Left renal pelvis (tissue), 4 donors: ENCODE measurements at regions not wholly inside any gene's neighbourhood (a gene's known extent, or its start where the extent isn't known, plus 50 kb on each side); places are given as distances from the start of the nearest gene placed in this dataset.
"Not testable (repeated sequence)": the region's sequence is repeated elsewhere in the genome, so short reads cannot be mapped to it uniquely, and the experiment has no call there.

Experiments
- DNase-seq, 4 donors: peaks; one replicate each; pipeline ENCODE4 v3.0.0-alpha.2; 2013; ENCODE audit warnings: low read depth in 4 of 4, low spot score in 3 of 4

DNA sequence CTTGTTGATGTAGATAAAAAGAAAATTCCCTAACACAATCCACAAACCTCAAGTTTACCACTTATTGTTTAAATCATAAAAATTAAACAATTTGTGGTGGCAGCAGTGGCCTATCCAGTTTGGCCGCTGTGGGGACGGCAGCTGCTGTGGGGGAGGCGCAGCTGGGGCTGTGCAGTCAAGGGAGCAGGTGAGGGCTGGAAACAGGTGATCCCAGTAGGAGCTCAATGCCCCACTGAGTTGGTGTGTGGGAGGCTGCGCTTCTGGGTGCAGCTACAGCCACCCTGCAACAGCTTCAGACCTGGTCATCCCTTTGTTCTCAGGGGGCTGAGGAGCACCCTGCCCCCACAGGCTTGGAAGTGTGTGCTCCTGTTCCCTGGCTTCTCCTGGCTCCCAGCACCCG lies 266.0 kb upstream of the FSIP2 start:
- no peak for DNase-seq

DNA sequence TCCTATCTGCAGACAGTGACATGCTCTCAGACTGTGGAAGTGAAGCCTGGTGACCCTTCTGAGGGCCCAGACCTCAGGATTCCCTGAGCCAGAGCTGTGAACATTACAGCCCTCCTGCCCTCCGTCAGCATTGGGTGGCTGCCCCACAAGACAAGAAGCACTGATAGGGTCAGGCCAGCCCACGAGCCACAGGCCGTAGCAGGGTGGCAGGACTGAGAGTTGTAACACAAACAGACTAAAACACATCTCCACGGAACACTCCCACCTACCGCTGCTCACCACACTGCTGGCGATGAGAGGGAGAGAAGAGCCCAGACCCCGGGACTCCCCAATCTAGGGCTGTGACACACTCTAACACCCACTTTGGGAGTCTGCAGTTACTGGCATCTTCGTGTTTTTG lies 264.8 kb upstream of the FSIP2 start:
- no peak for DNase-seq

DNA sequence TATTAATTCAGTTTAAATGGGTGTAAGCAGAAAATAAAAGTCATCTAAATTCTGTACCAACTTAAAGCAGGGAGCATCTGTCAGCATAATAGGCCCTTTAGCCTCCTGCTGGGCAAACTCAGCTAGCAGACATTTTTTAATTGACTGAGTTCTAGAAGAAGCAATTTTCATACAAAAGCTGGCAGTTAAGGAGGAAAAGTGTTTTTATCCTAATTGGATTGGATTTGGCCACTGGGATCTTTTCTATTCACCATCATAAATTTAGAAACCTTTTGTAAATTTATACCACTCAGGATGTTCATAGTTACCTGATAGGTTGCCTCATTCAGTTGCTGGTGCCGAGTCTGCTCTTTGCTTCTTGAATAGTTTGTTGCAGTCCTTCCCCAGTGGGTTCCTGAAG lies 262.7 kb upstream of the FSIP2 start:
- no peak for DNase-seq

DNA sequence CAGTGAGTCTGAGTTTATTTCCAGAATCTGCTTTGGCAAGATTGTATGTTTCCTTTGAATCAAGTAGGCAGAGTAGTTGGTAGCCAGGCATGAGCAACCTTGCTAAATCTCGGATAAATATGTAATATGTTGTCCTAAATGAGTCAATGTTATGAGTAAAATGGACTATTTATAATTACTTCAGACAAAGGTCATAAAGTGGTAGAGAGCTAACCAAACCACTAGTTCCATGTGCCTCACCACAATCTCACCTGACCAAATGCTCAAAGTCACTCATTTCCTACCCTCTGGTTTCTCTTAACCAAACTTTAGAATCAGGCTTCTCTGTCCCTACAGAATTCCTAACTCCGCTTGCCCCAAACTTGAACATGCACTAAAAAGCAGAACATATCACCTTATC lies 261.2 kb upstream of the FSIP2 start:
- no peak for DNase-seq

DNA sequence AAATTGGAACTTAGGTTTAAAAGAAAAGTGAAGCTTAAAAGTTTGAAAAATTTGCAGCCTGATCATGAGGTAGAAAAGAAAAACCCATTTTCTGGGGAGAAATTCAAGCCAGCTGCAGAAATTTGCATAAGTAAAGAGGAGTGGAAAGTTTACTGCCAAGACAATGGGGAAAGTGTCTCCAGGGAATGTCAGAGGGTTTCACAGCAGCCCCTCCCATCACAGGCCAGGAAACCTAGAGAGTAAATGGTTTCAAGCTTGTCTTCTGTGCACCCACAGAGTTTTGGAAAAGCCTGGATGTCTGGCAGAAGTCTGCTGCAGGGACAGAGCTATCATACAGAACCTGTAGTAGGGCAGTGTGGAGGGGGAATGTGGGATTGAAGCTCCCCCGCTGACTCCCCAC lies 254.0 kb upstream of the FSIP2 start:
- DNase-seq: no peak

DNA sequence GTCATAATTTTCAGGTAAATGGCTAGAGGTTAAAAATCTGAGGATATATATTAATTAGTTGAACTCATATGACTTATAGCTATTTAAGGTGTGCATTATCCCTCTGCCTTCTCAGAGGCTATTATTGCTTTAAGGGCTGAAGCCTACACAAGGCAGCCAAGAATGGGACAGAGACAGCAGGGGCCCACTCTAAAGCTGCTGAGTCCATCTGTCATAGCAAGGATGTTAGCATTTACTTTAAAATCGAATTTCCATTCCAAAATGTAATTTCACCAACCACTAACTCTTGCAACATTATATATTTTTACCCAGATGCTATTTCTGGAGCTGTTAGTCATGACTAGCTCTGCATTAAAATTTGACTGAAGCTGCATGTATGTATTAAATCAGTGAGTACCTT lies 236.3 kb upstream of the FSIP2 start:
- DNase-seq: no peak

DNA sequence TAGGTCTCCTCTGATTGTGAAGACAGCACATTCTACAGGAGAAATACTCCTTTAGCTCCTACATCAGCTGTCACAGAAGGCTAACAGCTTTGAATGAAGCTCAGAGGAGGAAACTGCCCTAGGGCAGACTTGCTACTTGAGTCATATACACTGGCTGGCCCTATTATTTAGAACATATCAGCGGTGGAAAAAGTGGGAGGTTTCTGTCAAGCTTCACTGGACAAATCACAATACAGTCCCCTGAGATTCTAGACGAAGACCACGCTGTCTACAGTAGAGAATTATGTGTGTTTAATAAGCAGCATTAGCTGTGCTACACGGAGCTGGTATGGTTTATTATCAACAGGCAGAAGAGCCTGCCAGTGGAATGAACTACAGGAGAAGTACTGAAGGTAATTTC lies 230.9 kb upstream of the FSIP2 start:
- DNase-seq: no peak

DNA sequence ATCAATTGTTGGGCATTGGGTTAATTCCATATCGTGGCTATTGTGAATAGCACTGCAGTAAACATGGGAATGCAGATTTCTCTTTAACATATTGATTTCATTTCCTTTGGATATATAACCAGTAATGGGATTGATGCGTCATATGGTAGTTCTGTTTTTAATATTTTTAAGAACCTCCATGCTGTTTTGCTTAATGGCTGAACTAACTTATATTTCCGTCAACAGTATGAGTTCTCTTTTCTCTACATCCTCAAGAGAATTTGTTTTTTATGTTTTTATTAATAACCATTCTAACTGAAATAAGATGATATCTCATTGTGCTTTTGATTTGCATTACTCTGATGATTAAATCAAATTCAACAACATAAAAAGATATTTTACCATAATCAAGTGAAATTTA lies 228.5 kb upstream of the FSIP2 start:
- no peak for DNase-seq

DNA sequence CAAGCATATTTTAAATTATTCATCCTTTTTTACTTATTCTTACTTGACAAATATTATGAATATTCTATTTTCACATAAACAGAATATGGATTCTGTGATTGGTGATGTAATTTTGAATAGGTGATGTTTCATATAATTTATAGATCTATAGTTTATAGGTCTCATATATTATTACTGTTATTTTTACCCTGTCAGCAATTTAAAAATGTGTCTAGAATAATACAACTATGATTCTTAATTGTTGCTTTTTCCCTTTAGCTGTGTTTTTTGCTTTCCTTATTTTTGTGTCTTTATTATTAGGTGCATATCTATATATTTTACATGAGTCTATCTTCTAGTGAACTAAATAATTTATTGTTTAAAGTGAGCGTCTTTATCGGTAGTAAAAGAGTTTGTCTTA lies 226.7 kb upstream of the FSIP2 start:
- DNase-seq: no peak

DNA sequence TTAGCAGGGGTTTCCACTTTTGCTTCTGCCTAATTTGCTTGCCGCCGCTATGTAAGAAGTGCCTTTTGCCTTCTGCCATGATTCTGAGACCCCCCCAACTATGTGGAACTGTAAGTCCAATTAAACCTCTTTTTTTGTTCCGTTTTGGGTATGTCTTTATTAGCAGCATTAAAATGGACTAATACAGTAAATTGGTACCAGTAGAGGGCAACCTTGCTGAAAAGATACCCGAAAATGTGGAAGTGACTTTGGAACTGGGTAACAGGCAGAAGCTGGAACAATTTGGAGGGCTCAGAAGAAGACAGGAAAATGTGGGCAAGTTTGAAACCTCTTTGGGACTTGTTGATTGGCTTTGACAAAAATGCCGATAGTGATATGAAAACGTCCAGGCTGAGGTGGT lies 216.1 kb upstream of the FSIP2 start:
- DNase-seq: no peak

DNA sequence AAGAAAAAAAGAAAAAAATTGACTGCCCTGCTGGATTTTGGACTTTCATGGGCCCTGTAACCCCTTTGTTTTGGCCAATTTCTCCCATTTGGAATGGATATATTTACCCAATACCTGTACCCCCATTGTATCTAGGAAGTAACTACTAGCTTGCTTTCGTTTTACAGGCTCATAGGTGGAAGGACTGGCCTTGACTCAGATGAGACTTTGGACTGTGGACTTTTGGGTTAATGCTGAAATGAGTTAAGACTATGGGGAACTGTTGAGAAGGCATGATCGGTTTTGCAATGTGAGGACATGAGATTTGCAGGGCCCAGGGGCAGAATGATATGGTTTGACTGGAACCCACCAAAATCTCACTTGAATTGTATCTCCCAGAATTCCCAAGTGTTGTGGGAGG lies 214.4 kb upstream of the FSIP2 start:
- DNase-seq: not testable (repeated sequence)

DNA sequence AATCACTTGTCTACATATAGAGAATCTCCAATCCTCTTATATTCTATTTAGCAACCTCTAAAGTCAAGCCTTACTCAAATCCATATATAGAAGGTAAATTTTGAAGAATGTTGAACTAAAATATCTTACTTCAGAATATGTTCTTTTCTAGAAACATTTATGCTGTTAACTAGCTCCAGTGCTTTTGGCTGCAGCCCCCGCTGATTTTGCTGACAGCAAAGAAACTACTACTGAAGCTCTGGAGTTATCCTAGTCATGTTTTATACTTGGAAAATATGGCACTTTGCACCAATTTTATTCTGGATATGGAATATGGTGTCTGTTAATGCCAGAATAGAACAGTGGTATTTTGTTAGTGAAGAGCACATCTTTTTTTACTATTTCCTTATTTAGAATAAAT lies 212.4 kb upstream of the FSIP2 start:
- no peak for DNase-seq

DNA sequence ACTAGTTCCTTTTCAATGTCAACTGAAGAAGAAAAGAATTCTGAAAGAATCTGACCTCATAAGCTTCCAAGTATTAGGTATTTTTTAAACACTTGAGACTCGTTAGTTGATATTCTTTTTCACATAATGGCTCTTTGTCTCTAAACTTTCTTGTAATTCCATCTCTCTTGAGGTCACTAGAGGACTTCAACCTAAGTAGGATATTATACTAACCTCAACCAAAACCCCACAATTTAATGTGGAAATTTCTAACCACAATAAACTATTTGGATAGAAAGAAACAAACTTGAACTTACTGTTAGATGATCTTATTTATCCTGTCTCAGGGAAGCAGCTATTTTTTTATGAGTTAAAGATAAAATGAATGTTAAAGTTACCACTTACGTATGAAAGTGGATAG lies 206.9 kb upstream of the FSIP2 start:
- no peak for DNase-seq

DNA sequence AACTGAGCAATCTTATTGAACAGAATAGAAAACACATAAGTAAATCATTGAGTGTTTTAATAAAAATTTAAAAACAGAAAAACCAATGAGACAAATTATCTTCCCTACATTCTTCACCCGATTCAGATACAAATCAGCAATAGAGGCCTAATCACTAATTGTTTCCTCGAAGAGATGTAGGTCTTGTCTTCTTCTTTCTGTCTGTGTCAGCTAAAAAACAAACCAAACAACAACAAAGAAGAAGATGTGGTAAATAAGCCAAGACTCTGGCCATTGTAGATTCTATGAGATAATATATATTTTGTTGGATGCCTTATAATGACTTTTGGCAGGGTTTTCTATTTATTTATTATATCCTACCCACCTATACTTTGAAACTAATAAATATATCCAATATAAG lies 200.9 kb upstream of the FSIP2 start:
- DNase-seq: no peak

DNA sequence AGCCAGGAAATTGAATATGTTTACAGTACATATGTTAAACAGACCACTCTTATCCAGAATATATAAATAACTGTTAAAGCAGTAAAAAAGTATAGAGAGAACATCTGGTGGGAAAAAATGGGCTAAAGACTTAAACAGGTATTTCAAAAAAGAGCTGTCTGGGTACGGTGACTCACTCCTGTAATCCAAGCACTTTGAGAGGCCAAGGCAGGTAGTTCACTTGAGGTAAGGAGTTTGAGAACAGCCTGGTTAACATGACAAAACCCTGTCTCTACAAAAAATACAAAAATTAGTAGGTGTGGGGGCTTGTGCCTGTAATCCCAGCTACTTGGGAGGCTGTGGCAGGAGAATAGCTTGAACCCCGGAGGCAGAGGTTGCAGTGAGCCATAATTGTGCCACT lies 171.4 kb upstream of the FSIP2 start:
- no peak for DNase-seq

DNA sequence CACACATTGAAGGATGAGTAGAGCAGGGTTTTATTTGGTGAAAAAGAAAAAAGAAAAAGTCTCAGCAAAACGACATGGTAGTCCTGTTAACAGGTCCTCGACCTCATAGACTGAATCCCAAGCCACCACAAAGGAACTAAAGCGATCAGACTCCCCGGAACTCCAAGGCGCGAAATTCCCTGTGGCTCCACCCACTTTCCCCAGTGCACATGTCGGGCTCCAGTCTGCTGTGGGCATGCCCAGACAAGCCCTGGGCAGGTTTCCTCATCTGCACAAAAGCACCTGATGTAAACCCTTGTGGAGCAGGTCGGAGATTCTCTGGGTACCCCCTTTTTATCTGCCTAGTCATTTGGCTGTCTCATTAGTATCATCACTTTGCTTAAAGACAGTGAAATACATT lies 170.7 kb upstream of the FSIP2 start:
- DNase-seq: no peak

DNA sequence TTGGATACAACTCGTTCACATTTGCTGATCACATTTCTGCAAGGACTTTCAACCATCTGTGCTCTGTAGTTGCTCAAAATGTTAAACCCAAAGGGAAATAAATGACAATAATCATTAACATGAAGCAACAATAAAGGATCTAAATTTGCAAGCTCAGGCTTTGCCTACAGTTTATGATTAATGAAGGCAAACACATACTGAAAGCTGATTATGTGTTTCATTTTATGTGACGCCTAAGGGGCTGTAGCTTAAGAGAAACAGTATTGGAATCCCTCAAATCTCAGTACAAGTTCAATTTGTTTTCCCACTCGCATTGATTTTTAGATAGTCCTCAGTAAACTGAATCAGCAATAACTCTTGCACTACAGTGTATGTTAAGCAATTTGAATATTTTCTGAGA lies 160.3 kb upstream of the FSIP2 start:
- no peak for DNase-seq

DNA sequence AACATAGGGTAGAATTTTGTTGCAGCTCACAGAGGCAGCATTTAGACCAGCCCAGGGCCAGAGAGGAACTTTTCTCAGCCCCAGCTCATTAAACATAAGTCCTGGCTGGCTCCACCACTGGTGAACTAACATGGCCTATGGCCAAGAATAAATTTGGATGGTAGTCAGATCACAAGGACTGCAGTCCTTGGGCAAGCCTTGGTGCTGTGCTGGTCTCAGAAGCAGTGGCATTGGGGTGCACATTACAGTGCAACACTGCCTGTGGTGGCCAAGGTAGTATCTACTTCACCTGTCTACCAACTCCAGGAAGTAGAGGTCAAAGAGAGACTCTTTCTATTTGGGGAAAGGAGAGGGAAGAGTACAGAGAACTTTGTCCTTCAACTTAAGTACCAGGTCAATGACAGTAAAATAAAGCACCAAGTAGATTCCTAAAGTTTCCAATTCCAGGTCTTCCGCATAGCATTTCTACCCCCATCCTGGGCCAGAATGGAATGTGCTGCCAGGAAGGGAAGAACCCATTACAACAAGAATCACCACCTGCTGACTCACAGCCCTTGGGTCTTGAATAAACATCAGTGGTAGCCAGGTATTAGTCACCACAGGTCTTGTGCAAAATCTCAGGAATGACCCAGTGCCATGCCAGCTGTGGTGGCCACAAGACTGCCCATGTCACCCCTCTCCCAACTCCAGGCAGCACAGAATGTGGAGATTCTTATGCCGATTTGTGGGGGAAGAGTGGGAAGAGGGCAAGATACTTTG lies 155.4 kb upstream of the FSIP2 start:
- DNase-seq: no peak

DNA sequence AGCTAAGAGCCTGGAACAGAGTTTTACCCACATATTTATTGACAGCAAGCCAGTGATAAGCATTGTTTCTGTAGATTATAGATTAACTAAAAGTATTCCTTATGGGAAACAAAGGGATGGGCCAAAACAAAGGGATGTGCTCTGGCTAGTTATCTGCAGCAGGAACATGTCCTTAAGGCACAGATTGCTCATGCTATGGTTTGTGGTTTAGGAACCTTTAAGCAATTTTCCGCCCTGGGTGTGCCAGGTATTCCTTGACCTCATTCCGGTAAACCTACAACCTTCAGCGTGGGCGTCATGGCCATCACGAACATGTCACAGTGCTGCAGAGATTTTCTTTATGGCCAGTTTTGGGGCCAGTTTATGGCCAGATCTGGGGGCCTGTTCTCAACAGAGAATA lies 153.4 kb upstream of the FSIP2 start:
- DNase-seq: not testable (repeated sequence)

DNA sequence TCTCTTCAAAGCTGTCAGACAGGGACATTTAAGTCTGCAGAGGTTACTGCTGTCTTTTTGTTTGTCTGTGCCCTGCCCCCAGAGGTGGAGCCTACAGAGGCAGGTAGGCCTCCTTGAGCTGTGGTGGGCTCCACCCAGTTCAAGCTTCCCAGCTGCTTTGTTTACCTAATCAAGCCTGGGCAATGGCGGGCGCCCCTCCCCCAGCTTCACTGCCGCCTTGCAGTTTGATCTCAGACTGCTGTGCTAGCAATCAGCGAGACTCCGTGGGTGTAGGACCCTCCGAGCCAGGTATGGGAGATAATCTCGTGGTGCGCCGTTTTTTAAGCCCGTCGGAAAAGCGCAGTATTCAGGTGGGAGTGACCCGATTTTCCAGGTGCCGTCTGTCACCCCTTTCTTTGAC lies 147.3 kb upstream of the FSIP2 start:
- not testable (repeated sequence) for DNase-seq

DNA sequence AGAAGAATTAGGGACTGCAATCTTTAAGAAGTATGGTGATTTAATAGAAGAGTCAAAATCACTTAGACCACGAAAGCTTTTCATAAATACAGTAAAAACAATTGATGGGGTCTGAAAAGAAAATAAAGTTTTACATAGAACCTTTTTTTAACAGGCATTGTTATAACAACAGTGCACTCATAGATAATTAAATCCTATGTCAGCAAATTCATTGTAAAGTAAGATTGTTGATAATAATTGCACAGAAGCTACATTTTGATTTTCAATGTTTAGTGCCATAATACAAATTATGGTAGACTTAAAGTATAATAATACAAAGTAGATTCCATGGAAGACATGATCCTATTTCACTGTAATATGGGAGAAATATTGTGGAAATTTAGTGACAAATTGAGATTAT lies 130.7 kb upstream of the FSIP2 start:
- no peak for DNase-seq

DNA sequence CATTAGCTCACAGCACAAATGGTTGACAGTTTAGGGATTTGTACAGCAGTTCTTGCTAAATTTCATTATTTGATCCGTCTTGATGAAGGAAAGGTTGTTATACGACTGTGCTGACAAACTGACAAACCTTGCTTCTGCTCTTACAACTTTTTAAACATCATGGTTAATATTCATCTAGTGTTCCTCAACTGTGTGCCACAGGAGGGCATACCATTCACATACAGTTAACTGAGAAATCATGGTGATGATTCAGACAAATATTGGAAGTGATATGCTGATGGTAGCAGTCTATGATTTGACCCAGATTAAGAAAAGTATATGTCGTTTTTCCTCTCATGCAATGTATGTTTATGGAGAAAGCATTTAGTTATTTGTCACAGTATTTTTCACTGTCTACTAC lies 129.8 kb upstream of the FSIP2 start:
- DNase-seq: no peak

DNA sequence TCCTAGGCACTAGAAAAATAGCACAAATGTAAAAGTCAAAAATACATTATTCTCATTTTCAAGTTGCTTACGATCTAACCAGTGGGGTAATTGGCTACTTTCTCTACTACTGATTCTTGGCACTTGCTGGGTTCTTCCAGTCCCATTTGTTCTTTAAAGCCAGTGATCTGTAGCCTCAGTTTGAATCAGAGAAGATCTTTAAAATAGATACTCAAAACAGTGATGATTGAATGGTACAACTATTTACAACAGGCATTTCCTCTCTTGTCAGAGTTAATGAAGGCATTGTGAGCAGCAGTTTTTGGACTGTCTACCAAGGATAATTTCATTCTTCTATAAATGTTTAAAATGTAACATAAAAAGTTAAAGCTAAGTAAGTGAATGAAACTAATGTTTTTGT lies 128.3 kb upstream of the FSIP2 start:
- DNase-seq: no peak
